GM12891 (cell line): ENCODE measurements at regions not wholly inside any gene's neighbourhood (a gene's known extent, or its start where the extent isn't known, plus 50 kb on each side); places are given as distances from the start of the nearest gene placed in this dataset.

Experiments used
- POLR2A ChIP-seq: IDR thresholded peaks from 2 replicates; pipeline ENCODE4 v1.6.1; 2011; ENCODE audit warnings: low read depth, low read length, control low read depth
- POLR2AphosphoS5 ChIP-seq: IDR thresholded peaks from 2 replicates; pipeline ENCODE4 v1.6.1; 2011; ENCODE audit warnings: low read depth, low read length, control low read depth
- TAF1 ChIP-seq: IDR thresholded peaks from 2 replicates; pipeline ENCODE4 v1.6.1; 2011; ENCODE audit warnings: low read depth, low read length, control low read depth

- TF ChIP-seq POLR2AphosphoS5 (no peak), TAF1 (no peak), POLR2A (no peak)
Observed at GRCh38 chr10:52664629-52665028, 108.0 kb downstream of the MBL2 start.
